T-helper 22 cell (primary cell): ENCODE measurements at regions not wholly inside any gene's neighbourhood (a gene's known extent, or its start where the extent isn't known, plus 50 kb on each side); places are given as distances from the start of the nearest gene placed in this dataset.

Experiments
- DNase-seq: peaks from one replicate; pipeline ENCODE4 v3.0.0-alpha.2; 2020; ENCODE audit warnings: low read depth

DNA sequence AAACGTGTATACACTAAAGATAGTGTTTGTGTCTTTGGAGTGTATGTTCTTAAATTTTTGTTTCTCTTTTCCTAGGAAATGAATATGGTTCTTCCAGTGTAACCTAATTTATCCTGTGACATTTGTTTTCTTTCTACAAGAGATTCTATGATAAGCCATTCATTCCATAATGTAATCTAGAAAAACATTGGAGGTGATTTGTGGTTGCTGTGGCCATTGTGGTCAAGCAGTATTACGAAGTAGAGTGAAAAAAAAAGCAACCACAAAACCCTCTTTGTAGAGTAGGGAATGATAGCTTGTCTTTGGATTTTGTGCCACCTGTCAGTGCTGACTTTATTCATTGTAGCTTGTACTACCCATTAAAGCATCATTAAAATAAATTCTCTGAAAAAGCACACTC is 1209.6 kb downstream of the ZPLD1 start:
- no peak for DNase-seq

DNA sequence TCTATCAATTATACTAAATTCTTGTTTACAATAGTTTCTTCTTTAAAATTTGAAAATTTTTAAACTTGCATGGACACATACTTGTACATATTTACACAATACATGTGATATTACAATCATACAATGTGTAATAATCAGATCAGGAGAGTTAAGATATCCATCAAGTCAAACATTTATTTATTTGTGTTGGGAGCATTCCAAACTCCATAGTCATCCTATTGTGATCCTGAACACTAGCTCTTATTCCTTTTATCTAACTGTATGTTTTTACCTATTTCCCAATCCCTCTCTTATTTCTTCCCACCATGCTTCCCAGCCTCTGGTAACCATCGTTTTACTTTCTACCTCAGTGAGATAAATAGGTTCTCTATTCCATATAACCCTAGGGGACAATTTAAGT is 1219.2 kb downstream of the ZPLD1 start:
- DNase-seq = no peak

DNA sequence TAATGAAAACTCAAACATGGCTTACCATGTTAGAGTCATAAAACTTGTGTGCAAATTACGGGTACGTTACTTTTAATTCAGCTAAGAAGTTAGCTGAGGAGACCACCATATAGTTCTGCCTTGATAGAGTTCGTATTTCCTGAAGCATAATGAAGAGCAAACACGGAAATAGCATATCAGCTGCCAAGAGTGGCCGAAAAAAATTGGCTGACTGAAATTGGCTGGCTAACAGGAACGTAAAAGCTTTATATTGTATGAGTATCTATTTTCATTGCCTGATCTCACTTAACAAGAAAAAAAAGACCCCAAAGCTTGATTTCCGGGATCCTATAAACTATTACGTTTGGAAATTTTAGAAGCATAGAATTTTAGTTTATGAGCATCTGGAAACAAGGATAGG is 1222.9 kb downstream of the ZPLD1 start:
- no peak for DNase-seq

DNA sequence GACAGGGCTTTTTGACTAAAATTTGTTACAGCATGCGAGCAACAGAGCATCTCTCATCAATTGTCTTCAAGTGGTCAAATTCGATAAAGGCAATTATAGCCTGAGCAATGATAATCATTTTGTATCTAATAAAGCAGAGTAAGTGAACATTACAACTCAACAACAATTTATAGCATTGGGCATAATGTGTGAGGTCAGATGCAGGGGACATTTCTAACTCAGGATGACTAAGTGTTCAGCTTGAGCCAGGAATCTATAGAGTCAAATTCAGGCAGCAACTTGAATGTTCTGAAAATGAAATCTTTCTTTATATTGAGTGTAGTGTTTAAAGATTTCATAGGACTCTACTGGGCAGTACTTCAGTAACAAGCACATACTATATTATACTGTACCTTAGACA is 1226.0 kb downstream of the ZPLD1 start:
- no peak for DNase-seq

DNA sequence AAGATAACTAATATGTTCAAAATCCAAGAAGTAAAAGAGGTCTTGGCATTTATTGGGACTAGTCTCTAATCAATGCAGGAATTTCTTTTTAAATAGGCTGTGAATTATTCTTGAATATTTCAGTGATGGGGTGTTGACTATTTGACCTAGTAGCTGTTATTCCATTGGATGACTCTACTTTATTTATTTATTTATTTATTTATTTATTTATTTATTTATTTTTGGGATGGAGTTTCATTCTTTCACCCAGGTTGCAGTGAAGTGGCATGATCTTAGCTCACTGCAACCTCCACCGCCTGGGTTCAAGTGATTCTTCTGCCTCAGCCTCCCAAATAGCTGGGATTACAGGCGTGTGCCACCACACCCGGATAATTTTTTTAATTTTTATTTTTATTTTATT is 1227.8 kb downstream of the ZPLD1 start:
- no peak for DNase-seq

DNA sequence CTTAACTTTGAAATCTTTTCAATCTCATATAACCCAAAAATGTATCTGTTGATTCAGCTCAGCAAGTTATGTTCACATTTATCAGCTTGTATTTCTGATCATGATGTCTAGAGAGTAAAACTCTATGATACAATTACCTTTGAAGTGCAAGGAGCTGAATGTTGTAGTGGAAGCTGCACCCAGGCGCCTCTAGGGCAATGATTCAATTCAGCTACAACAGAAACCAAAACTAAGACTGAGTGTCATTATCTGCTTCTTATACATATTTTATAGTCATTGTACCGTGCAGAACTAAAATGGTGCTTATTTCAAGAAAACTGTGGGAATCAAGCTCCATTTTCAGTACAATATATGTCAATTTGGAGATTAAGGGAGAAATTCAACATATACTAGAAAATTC is 1237.5 kb downstream of the ZPLD1 start:
- no peak for DNase-seq

DNA sequence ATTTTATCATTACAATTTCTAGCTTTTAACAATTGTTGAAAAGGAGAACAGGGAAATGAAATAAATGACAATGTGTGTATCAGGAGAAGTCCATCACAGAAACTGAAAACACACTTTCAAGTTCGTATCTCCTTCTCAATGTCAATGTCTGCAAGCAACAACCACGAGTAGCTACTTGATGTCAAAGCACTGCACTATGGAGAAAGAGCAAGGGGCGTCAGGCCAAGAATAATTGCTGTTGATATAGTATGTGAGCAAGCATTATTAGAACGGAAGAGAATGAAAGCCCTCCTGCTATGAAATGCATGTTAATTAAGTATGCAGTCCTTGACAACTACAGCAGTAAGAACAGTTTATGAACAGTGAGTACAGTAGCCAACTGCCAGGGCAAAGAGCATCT is 1250.1 kb downstream of the ZPLD1 start:
- no peak for DNase-seq

DNA sequence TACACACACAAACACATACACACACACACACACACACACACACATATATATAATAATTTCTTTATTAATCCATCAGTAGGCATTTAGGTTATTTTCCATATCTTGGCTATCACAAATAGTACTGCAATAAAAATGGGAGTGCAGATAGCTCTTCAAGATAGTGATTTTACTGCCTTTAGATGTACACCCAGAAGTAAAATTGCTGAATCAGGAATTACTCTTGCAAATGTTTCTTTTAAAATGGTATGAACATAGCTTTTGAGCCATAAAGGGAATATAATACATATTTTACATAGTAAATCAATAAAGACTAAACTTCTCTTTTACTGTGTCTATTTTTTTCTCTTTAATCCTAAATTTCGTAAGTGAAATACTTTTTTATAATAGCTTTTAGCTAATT is 1251.1 kb downstream of the ZPLD1 start:
- no peak for DNase-seq

DNA sequence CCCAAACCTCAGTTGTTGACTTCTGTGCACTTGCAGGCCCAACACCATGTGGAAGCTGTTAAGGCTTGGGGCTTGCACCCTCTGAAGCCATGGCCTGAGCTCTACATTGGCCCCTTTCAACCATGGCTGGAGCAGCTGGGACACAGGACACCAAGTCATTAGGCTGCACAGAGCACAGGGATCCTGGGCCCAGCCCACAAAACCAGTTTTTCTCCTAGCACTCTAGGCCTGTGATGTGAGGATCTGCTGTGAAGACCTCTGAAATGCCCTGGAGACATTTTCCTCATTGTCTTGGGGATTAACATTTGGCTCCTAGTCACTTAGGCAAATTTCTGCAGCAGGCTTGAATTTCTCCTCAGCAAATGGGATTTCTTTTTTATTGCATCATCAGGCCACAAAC is 1255.7 kb downstream of the ZPLD1 start:
- no peak for DNase-seq

DNA sequence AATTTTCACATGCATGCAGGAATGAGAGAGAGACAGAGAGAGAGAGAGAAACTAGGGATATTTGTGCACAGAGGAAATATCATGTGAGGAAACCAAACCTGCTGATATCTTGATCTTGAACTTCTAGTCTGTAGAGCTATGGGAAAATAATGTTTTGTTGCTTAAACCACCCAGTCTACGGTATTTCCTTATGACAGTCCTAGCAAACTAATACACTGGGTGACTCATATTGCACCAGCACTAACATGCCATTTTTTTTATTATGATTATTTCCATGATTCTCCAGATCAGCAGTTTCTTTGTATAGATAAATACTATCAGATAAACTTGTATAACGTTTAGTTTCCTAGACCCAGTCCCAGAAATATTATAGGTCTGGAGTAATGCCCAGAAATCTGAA is 1259.0 kb downstream of the ZPLD1 start:
- DNase-seq = no peak

DNA sequence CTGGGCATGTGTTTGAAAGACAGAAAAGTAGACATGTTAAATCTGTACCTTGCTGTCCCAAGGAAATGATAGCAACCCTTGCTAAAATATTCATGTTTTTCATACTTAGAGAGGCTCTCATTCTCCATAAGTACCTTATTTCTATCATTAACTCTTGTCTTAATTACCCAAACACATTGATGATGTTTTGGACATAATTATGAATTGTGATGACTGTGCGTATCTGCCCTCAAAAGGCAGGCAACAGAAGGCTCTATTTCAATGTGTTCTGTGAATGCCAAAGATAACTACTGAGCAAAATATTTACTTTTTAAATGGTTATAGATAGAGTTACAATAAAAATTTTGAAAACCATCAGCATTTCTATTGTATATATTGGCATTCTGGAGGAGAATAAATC is 1263.8 kb downstream of the ZPLD1 start:
- no peak for DNase-seq

DNA sequence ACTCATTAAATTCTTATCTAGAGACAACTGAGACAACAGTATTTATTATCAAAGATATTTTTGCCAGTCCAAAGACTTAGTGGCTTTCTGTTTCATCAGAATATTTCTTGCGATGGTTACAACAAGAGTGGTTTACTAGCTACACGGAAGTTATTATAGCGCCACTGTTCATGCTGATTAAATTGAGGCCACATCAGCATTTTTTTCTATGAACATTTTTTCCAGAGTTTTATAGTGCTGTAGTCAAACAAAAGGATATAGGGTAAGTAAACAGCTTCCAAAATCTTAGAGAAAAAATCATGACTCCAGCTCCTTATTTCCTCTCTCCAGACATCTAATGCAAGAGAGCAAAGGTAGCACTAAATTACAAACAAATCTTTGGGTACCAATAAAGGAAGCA is 1264.4 kb downstream of the ZPLD1 start:
- DNase-seq = no peak

DNA sequence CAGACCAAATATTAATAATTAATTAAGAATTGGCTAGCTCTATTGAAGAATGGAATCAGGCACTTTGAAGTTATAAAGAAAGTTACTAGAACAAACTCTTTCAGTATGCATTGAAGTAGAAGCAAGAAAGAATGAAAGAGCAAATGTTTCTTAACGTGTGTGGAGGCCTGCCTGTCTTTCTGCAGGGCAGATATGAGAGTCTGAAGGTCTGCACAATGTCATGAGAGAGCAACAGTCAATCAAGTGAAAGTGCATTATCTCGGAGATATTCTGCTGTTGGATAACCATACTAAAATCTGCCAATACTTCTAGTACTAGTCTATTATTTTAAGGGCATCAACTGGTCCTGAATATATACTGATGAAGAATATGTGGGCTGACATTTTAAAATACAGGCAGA is 1270.8 kb downstream of the ZPLD1 start:
- no peak for DNase-seq

DNA sequence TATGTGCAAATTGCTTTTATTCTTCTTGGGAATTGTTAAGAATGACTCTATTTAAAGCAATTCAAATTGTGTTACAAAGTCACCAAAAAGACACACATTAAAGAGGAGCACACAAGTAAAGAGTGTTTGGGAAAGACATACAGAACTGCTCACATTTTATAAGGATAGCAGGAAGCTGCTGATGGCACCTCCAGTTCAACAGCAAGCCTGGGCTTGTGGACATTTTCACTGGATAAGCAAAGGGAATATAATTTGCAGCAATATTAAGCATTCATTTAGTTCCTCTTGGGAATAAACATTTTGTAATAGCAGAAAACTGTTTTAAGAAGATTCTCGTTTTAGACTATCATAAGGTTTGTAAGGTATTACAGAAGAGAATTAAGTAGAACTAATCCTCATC is 1271.9 kb downstream of the ZPLD1 start:
- DNase-seq = no peak

DNA sequence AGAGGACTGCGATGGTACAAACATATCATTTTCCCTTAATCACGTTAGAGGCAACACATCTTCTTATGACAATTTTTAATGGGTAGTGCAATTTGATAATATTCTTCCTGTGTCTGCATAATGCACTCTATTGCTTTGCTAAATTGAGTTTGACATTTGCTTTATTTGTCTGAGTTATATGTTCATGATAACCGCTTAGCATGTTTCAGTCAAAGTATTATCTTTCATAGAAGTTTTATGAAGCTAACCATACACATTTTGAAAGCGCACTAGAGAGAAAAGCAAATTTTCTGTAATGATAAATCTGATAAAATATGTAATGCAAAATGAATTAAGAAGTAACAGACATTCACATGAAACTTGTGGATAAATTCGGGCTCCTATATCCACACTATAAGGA is 1276.9 kb downstream of the ZPLD1 start:
- no peak for DNase-seq

DNA sequence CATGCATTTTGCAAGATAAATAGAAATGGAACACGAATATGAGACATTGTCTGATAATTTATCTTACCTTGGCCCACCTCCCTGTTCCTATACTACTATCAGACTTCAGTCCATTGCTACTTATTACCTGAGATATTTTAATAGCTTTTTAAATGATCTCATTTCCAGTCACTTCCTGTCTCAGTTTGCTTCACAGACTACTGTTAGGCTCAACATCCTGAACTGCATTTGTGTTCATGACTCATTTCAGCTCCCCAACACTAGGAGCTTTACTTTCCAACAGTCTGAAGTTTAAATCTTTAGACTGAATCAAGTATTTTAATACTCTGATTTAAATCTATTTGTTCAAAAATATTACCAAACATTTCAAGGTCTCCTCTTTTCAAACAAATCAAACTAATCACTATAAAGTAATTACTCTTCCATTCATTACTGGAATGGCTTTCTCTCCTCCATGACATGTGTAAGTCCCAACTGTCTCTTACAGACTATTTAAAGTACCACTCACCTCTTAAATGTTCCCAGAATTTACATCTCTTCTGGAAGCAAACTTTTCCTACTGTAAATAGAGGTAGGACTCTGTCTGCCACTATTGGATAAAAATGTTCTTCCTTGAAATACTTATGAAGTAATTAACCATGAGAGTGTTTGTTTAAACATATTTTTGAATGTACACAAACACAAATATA is 1277.6 kb downstream of the ZPLD1 start:
- no peak for DNase-seq

DNA sequence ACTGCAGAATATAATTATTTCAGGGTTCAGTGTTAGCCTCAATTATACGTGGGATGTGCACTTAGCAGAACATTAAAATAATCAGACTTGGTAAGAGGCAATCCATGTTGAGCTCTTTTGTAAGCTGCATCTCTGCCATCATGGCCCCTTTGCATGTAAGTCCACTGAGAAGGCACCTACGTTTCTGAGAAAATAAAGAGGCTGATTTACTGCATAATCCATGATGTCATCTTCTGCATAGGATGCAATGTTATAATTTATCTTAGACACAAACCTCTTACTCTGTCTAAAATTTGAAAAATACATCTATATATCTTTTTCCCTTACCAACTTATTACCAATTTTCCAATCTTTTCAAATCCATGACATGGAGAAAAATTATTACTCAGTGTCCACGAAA is 1294.7 kb downstream of the ZPLD1 start:
- DNase-seq = no peak

DNA sequence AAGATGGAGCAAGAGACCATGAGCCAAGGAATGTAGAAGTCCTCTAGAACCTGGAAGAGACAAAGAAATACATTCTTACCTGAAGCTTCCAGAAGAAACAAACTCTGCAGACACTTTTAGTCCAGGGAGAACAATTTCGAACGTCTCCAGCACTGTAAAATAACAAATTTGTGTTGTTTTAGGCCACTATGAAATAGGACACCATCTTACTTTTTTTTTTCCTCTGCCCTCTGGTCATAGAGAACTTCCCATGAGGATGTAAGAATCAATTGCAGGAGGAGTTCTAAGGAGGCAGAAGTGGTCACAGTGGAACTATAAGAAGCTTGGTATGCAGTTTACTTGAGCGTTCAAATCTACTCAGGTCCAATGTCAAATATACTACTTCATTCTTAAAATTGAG is 1295.9 kb downstream of the ZPLD1 start:
- no peak for DNase-seq

DNA sequence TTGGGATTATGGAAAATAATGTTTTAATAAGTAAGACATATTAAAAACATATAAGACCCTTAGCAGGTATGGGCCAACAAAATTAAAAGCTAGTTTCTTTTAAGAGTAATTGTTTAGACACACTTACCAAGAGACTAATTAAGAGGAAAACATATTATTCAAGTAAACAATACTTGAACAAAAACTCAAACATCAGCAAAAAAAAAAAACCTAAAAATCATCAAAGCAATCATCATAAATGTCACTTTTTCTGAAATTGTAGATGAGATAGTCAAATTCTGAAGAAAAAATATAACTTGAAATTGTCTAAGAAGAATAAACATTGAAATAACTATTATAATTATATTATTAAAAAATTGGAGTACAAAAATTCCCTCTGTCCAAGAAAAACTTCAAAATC is 1318.2 kb downstream of the ZPLD1 start:
- DNase-seq = no peak

DNA sequence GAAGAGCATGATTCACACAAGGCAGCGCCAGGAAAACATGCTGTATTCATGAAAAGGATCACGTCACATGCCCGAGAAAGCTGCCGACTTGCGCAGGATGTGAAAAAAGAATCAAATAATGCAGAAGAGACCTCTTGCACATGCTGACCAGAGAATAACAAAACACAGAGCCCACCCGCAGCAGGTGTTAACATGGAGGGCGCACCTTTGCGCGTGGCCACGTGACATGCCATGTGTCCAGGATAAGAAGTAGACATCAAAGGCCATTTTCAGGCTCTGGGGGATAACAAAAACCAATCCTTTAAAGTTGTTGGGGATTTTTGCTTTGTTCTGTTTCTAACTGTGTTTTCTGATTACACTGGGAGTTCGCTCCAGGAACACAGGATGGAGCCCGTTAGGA is 1332.8 kb downstream of the ZPLD1 start:
- no peak for DNase-seq

DNA sequence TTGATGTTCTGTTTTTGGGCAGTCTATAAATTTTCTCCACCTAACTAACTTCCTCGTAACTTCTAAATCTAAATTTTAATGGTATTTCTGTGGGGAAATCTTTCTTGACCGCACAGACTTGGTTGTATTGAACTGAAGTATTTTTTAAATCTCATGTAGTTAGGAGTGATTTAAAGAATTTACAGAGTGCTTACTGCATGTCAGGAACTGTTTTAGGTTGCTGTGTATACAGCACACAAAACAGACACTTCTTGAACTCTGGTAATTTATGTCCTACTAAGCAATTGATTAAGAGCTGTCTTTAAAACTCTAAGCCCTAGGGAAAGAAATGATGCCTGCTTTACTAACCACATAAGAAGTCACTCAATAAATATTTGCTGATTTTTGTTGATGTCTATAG is 1350.2 kb downstream of the ZPLD1 start:
- no peak for DNase-seq

DNA sequence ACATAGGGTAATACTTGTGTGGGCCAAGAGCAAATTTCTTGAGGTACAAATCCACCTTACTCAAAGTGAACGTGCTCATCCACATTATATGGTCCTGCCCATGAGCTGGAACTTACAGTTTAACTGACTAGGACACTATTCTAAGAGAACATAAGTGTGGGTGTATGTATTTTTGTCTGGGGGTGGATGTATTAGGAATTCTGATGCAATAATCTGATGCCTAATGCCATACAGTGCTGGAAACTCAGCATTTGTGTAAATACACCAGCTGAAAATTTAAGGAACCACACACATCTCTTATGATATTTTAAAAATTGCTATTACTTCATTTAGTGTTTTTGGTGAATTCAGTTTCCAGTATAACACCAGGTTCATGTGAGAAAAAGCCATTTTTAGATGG is 1350.7 kb downstream of the ZPLD1 start:
- no peak for DNase-seq

DNA sequence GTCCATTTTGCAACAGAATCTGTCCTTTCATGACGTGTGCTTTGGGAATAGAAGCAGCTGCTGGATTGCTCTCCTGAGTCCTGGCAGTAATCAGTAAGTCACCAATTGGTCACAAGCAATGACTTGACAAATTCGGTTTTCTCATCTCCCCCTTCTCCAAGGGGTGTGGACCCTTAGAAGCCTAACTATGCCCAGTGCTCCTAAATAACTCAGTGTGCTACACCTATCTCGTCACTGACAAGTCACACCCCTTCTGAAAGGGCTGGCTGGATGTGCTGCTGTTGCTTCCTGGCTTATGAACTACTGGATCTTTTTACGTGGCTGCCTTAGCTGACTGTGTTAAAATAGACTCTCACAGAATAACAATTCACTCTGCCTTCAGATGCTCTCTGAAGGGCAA is 1351.5 kb downstream of the ZPLD1 start:
- DNase-seq = no peak

DNA sequence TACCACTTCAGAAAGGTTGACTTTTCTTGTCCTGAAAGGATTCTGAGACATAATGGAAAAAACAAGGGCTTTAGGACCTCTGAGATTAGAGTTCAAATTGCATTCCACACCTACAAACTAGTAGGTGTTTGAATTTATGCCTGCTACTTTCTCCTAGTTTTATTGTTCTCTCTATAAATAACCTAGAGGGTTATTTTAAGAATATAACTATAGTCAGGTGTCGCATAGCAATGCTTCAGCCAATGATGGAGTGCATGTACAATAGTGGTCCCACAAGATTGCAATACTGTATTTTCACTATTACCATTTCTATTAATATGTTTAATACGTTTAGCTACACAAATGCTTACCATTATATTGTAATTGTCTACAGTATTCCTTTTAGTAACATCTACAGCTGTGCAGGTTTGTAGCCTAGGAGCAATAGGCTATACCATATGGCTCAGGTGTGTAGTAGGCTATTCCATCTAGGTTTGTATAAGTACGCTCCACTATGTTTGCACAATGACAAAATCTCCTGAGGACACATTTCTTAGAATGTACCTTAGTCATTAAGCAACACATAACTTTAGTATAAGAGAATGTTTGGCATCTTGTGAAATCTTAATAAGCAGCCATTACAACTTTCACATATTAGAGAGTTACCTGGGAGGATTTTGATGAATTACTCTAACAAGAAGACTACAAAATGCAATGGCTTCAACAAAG is 1352.5 kb downstream of the ZPLD1 start:
- DNase-seq = no peak
